Hindlimb muscle (tissue), 1 donor: ENCODE measurements at regions not wholly inside any gene's neighbourhood (a gene's known extent, or its start where the extent isn't known, plus 50 kb on each side); places are given as distances from the start of the nearest gene placed in this dataset.

ENCODE experiments used
- DNase-seq: peaks from one replicate; pipeline ENCODE4 v3.0.0-alpha.2; 2013

DNA sequence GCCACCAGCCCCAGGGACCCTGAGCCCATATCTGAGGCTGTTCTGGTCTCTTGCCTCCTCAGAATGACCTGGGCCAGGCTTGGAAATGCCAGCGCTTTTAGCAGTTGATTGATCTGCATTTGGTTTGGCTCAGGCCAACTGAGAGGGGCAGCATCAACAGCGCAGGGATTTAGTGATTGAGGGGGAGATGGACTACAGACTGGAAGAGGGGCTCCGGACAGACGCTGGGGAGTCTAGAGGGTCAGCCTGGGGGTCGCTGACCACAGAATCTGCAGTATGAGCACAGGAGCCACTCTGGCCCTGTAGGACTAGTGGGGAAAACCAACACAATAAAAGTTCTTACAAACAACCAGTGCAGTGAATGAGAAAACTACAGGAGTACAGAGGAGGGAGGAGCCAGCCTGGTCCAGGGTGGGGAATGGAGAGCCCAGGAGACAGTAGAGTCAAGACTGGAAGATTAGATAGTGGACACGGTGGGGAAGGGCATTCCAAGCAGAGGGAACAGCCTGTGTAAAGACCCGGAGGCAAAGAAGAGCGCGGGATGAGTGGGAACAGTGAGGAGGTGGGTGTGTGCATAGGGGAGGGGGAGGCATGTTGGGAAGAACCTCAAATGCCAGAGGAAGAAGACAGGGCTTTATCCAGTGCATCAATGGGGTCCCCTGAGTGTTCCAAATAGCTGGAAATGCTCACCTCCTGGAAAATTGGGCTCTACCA is 128.9 kb downstream of the MRM1 start:
- no peak for DNase-seq

DNA sequence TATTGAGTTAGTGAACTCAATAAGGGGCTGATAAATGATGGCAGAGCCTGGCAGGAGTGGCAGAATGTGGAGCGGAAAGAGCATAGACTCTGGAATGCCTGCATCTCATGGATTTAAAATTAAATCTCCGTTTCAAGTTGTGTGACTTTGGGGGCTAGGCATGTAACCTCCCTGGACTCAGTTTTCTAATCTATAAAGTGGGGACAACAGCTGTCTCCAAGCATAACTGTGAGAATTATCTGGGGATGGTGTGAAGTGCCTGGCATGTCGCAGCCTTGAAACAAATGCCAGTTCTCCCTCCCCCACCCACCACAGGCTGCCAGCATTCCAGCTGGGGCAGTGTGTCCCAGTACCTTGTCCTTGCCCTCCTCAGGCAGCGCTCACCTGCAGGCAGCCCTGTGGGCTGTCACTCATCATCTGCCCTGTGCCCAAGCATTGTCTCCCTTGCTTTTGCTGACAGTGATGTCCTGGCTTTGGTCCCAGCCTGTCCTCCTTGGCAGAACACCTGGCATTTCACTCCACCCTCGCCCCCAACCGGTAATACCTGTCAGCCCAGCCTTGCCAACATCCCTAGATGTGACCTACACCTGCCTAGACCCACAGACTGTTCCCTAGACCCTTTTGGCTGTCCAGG is 129.6 kb downstream of the MRM1 start:
- no peak for DNase-seq

DNA sequence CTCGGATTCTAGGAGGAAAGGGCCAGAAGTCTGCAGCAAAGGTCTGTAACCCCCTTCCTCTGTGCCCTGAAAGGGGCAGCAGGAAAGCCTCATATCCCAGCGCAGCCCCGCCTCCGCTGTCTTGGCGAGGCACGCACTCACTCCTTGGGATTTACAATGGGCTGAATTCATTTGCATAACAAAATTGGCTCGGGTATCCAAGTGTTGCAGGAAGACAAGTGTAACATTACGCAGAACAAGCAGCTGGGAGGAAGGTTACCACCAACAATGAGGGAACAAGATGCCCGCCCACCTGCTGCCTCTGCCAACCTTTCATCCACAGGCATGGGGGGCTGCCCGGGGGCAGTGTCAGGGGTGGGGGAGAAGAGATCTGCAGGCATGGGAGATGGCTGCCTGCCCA is 130.4 kb downstream of the MRM1 start:
- no peak for DNase-seq

DNA sequence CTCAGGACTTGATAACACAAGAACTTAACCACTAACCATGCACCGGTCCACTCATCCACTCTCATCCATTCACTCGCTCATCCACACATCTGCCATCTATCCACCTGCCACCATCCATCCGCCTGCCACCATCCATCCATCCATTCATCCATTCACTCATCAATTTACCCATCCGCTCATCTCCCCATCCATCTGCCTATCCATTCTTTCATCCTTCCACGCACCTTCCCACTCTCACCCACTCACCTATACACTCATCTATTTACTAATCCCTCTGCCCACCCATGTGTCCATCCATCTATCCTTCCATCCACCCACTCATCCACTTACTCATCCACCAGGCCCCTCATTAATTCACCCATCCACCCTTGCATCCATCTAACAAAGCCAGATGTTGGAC is 131.0 kb downstream of the MRM1 start:
- DNase-seq: no peak

DNA sequence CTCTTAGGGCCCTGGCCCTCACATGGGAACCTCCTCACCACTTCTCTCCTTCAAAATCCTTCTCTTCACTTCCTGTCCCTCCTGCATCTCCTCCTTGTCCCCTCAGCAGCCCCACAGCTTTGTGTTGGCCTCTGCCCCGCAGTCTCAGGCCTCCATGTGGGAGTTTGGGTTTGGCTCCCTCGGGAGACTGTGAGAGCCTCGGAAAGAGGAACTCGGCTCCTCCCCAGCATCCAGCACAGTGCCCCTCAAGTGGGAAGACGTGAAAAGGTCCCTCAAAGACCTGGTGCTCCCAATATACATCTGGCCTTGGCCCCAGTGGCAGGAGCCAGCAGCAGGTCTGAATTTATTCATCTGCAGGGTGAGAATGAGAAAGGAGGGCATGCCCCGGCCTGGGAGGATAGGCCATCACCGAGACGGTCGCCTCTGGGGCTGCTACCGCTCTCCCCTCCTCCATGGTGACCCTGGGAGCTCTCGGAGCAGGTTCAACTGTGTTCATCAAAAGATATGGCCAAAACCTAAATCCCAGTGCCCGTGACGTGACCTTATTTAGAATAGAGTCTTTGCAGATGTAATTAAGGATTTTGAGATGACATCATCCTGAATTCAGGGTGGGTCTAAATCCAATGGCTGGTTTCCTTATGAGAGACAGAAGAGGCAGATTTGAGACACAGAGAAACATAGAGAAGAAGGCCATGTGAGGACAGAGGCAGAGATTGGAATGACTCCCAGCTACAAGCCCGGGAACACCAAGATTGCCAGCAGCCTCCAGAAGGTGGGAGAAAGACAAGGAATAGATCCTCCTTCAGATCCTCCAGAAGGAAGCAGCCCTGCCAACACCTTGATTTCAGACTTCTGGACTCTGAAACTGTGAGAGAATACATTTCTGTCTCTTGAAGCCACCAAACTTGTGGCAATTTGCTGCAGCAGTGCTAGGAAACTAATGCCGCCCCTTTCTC is 135.1 kb downstream of the MRM1 start:
- no peak for DNase-seq

DNA sequence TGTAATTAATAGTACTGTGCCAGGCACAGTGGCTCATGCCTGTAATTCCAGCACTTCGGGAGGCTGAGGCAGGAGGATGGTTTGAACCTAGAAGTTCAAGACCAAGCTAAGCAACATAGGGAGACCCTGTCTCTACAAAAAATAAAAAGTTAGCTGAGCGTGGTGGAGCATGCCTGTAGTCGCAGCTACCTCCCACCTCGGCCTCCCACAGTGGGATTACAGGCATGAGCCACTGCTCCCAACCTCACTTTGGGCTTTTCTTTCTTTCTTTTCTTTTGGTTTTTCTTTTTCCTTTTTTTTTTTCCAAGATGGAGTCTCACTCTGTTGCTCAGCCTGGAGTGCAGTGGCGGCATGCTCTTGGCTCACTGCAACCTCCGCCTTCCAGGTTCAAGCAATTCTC is 137.8 kb downstream of the MRM1 start:
- DNase-seq: no peak

DNA sequence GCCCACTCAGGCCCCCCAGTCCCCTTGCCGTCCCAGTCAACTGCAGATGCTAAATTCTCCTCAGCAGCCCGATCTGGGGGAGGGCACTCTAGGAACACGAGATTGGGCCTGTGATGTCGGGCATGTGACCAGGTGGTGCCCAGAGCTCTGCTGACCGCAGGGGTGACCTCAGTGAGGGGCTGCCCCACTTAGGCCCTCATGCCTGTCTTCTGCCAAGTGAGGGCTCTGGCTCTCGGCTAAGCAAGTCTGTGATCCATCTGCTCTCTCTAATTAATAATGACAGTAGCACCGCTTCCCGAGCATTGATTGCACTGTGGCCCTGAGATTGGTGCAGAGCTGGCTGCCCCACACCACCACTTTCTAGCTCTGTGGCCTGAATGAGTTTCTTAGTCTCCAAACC is 138.8 kb downstream of the MRM1 start:
- no peak for DNase-seq

DNA sequence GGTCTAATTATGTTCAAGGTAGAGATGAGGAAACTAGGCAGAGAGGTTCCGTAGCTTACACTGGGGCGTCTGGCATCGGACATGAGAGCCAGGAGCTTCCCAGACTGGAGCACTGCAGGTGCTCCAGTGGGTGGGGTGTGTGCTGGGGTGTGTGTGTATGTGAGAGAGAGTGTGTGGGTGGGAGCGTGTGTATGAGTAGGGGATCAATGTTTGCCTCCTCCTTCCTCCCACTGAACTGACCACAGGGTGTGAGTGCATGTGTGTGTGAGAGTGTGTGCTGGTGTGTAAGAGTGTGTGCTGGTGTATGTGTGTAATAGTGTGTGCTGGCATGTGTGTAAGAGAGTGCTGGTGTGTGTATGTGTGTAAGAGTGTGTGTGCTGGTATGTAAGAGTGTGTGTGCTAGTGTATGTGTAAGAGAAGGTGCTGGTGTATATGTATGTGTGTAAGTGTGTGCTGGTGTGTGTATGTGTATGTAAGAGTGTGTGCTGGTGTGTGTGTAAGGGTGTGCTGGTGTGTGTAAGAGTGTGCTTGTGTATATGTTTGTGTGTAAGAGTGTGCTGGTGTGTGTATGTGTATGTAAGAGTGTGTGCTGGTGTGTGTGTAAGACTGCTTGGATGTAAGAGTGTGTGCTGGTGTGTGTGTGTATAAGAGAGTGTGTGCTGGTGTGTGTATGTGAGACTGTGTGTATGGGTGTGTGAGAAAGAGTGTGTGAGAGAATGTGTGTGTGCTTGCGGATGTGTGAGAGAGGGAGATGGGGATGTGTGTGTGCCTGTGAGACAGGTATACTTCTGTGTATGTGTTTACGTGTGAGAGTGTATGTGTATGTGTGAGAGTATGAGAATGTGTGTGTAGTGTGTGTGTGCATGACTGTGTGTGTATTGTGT is 139.9 kb downstream of the MRM1 start:
- DNase-seq: no peak

DNA sequence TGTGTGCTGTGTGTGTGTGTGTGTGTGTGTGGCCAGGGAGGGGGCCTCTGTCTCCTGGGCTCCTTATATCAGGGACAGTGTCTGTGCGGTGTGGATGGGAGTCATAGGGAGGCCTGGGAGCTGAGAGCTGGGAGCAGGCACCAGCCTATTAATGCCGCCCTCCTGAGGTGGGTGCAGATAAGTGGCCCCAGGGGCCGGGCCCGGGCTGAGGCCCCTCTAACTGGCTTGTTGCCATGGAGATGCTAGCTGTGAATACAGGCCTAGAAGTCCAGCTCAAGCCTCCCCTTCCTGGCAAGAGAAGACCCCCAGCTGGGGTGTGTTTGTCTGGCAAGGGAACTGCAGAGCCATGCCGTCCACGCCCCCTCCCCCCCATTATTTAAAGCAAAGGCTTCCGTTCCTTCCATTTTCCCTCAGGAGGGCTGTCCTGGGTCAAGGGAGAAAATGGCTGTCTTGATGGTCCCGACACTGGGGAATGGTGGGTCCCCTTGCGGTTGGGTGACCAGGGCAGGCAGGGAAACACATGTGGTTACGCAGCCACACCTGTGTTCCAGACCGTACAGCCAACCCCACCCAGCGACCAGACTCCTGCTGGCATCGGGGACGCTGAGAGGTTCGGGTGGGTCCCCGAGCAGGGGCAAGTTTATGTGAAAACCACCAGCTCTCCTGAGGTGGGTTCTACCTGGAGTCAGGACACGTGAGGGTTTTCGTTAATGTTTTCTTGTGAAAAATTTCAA is 141.1 kb downstream of the MRM1 start:
- no peak for DNase-seq

DNA sequence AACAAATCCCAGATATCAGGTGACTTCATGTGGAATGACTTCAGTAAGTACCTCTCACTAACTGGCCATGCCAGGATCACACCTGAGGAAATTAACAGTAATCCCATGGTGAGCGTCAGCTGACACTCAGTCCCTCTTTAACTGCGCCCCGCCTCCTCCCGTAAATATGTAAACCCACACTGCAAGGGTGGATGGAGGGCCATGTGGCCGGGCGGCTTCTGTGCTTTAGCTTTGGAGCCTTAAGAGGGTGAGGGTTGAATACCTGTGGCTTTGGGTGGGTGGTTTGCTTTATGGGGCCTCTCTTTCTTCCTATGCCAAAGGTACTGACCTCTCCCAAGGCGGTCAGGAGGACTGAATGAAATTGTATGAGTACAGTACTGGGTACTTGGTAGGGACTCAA is 141.7 kb downstream of the MRM1 start:
- no peak for DNase-seq

DNA sequence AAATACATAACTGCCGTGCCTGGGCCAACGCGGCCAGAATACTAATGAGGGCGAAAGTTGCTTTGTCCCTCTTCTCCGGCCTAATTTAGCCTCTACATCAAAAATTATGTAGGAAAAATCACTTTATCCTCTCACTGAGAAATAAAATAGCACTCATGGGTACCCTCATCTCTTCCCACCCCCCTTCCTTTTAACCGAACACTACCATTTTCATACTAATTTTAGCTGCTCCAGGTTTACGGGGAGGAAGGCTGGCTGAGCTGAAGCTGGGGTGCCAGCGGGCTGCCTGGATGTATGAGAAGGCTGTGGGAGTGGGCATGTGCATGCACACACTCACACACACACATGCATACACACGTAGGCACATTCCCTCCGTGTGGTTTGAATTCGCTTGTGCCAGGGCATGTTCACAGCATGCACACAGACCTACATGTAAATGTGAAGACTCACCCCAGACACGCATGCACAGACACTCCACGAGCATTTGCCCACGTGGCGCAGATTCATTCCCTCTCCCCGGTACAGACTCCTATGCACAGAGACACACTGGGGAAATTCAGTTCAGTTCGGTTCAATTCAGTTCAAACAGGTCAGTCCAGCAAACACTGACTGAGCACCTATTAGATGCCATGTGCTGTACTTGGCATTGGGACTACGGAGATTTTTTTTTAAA is 145.1 kb downstream of the MRM1 start:
- no peak for DNase-seq

DNA sequence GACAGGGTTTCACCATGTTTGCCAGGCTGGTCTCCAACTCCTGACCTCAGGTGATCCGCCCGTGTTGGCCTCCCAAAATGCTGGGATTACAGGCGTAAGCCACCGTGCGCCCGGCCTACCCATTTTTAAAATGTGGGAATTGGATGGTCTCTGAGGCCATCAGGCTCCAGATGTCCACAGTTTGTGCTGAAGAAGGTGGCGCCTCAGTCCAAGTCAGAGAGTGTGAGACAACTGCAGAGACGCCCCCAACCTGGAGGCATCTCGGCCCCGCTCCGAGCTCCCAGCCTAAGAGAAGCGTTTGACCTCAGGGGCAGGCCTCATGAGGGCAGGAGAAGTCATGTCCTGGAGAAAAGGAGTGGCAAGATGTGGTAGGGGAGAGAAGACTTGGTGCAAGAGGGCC is 146.5 kb downstream of the MRM1 start:
- DNase-seq: no peak

DNA sequence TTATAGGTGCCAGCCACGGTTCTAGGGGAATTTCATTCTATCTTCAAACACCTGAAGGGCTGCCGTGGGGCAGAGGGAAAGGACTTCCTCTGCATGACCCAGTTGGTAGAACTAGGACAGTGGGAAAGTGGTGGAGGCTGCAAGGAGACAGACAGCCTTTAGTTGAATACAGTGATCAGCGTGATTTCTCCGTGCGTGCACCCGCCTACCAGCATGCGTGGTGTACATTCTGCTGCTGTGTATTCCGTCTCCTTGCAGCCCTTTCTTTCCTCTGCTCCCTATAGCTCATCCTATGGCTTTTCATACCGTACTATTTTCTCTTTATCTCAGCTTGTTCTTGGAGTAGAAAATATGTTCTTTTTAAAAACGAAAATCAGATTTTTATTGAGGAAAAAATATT is 146.9 kb downstream of the MRM1 start:
- DNase-seq: no peak

DNA sequence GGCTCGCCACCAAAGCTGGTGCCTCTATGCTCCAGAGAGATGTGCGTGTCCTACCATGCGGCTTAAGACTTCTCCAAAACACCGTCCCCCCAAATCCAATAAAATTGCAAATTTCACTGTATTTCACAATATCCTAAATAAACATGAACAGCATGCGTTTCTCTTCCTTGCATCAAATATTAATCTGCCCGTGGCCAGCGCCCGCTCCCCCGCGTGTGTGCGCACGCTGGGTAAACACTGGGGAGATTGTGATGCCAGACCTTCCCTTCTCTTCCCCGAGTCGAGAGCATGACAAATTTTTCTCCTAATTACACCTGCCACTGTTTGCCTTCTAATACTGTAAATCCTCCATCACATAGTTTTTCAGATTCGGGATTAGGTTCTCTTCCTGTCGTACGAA is 148.1 kb downstream of the MRM1 start:
- DNase-seq: no peak

DNA sequence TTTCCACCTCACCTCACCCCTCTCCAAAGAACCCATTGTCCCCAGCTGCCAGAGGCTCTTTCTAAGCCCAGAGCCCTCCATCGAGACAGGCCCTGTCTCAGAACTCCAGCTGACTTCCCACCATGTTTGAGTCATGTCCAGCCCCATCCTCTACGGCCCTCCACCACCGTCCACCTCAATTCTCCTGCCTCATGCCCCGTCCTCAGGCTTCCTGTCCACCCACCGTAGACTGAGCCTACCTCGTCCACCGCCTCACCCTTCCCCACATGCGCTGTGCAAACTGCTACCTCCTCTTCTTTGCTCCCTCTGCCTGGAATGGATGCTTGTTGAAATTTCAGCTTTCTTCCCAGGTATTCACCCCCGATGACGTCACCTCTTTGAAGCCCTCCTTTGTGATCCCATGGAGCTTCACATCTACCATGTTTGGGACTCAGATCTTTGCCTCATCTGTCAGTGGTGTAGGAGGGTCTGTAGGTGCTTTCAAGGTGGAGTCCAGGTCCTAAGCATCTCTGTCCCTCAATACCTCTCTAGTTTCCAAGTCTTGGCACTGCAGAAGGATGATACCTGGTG is 149.0 kb downstream of the MRM1 start:
- DNase-seq: no peak

DNA sequence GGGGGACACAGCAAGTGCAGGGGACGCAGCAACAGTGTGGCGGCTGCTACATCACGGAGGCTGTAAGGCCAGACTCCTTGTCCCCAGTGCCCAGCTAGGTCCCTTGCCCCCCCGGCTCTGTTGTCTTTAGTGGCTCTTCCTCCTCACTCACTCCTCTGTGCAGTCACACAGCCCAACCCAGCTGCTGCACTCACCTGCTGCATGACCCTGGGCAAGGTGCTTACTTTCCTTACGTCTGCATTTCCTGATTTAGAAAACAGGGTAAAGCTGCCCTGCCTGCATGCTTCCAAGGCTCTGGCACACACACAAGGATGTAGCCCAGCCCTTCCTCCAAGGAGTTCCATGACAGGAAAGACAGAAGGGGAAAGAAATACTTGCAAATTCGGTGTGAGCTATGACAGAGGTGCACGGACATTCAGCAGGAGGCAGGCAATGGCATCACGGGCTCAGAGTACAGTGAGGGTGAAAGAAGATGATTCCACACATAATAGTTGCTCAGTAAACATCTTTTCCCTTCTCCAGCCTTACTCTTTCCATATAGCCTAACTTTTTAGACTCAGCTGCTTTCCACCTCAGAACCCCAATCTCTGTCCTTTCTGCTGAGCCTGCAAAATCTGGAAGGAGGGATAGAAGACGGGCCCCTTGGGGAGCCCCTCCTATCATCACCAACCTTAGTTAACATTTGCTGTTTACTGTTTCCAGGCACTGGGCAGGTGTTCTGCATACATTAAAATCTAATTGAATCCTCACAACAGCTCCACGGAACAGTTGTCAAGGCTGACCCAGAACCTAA is 150.9 kb downstream of the MRM1 start:
- no peak for DNase-seq

DNA sequence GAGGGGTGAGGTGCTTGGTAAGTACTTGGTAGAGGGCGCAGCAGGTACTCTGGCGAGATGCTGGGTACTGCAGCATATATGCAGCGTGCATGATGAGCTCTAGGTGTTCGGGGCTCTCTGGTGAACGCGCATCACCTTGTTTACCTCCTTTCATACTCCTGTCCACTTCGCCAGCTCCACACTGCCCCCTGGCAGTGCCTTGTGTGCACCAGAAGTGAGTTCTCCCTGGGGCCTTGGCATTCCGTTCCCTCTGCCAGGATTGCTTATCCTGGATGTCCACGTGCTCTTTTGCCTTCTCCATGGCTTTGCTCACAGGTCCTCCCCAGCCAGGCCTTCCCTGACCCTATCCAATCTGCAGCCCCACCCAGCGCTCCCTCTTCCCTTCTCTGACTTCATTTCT is 154.2 kb downstream of the MRM1 start:
- DNase-seq: no peak

DNA sequence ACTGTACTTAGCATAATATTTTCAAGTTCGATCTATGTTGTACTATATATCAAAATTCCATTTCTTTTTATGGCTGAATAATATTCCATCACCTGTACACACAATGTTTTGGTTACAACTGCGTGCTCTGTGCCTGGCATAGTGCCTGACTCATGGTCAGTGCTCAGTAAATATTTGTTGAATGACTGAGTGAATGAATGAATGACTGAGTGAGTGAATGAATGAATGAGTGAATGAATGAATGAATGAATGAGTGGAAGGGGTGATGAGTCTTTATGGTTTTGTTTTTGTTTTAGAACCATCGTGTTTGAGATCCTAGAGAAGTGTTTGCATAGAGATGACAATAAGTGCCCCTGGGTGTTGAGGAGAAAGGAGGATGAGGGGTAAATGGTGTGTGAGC is 155.3 kb downstream of the MRM1 start:
- DNase-seq: no peak

DNA sequence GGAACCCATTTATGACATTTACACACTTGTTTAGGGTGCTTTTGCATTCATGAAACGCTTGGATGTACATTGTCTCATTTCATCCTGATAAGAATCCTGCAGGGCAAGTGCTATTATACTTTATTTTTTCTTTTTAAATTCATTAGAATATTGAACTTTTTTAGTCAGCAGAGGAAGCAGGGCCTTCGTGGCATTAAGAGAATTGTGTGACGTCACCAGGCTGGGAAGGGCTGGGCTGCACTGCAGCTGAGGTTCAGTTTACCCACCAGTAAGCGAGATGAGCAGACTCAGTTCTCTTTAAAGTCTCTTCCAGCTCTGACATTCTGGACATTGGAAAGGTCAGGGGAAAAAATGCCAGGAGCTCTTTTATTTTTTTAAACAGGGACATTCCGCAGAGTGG is 159.0 kb downstream of the MRM1 start:
- no peak for DNase-seq
